Prostate gland (tissue), 2 donors: ENCODE measurements at regions not wholly inside any gene's neighbourhood (a gene's known extent, or its start where the extent isn't known, plus 50 kb on each side); places are given as distances from the start of the nearest gene placed in this dataset.

ENCODE experiments used
- DNase-seq: peaks from one replicate; pipeline ENCODE4 v3.0.0-alpha.2; 2019; ENCODE audit warnings: low spot score
- H3K27ac ChIP-seq, 2 donors: fragments of 200-600 bp; sonication (generic); 2 replicates each; pipeline ENCODE4 v1.5.1; 2017 to 2019
- H3K27me3 ChIP-seq: fragments of 200-600 bp; sonication (generic); replicated peaks from 2 replicates; pipeline ENCODE4 v1.5.1; 2019; ENCODE audit not compliant: insufficient read depth
- H3K36me3 ChIP-seq, 2 donors: fragments of 200-600 bp; sonication (generic); 1 replicate in 1 of 2; 2 replicates in 1 of 2; pipeline versions ENCODE4 v1.5.1 to v1.8.1; 2017 to 2019
- H3K4me1 ChIP-seq: fragments of 200-600 bp; sonication (generic); replicated peaks from 2 replicates; pipeline ENCODE4 v1.5.1; 2019
- H3K4me3 ChIP-seq, 2 donors: fragments of 200-600 bp; sonication (generic); 2 replicates each; pipeline ENCODE4 v1.5.1; 2017 to 2019
- H3K9me3 ChIP-seq: fragments of 200-600 bp; sonication (generic); 2 replicates; pipeline ENCODE4 v1.5.1; 2017
- POLR2A ChIP-seq: fragments of 450-650 bp; IDR thresholded peaks from one replicate; pipeline ENCODE4 v1.6.1; 2016; ENCODE audit warnings: antibody characterized with exemption, mild to moderate bottlenecking
- POLR2AphosphoS5 ChIP-seq: sonication (generic); formaldehyde crosslinking; IDR thresholded peaks from one replicate; pipeline ENCODE4 v1.6.1; 2017; ENCODE audit warnings: antibody characterized with exemption
- WGBS: methylation state at CpG from one replicate; pipeline ENCODE4 v1.1.5; 2018; 5-methylcytosine and 5-hydroxymethylcytosine counted together
- intact Hi-C: fragments of 100-400 bp; cut with DNase I; formaldehyde crosslinking; loops from one replicate; pipeline ENCODE4 v1.14.2; 2022
- TF ChIP-seq, protein P1 (sequence below), 4 experiments: fragments of 200-600 bp in 2 of 4; fragments of 450-650 bp in 2 of 4; sonication (generic) in 2 of 4; IDR thresholded peaks; 1 replicate in 3 of 4; 2 replicates in 1 of 4; pipeline ENCODE4 v1.5.1; 2016 to 2019; ENCODE audit warnings: antibody characterized with exemption in 4 of 4, mild to moderate bottlenecking in 2 of 4, moderate library complexity in 2 of 4

DNA sequence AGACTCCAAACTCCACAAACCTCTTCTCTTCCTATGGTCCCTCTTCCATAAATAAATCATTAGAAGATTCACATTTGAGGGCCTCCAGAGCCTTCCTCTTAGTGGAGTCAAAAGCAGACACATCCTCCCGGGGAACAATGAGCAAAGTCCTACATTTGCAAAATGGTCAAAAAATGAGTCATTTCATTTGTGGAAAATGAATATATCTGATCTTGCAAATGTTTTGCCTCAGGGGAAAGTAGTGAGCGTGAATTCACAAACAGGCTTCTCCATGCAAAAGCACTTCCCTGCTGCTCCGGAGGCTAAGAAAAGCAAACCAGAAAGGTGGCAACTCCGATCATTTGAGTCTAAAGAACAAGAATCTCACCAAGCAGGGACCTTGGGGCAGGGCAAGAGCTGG is 86.7 kb upstream of the IQSEC1 start:
- no peak overlapping the region for H3K4me3 ChIP-seq
- H3K9me3 ChIP-seq, result no peaks in the 10 kb centered on the region
- no peaks in the 10 kb centered on the region for H3K36me3 ChIP-seq
- intact Hi-C loops, result no loop called here
- WGBS, result 84% methylated on average over 4 of the region's 4 CpGs
- H3K4me1 ChIP-seq, result no peaks in the 10 kb centered on the region
- DNase-seq, result no peak
- no peaks in the 10 kb centered on the region for H3K27me3 ChIP-seq
- no peak overlapping the region for H3K27ac ChIP-seq
- no peak for TF ChIP-seq POLR2AphosphoS5
- TF ChIP-seq POLR2A, result no peak
- TF ChIP-seq, protein P1, sequence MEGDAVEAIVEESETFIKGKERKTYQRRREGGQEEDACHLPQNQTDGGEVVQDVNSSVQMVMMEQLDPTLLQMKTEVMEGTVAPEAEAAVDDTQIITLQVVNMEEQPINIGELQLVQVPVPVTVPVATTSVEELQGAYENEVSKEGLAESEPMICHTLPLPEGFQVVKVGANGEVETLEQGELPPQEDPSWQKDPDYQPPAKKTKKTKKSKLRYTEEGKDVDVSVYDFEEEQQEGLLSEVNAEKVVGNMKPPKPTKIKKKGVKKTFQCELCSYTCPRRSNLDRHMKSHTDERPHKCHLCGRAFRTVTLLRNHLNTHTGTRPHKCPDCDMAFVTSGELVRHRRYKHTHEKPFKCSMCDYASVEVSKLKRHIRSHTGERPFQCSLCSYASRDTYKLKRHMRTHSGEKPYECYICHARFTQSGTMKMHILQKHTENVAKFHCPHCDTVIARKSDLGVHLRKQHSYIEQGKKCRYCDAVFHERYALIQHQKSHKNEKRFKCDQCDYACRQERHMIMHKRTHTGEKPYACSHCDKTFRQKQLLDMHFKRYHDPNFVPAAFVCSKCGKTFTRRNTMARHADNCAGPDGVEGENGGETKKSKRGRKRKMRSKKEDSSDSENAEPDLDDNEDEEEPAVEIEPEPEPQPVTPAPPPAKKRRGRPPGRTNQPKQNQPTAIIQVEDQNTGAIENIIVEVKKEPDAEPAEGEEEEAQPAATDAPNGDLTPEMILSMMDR (IDR thresholded peaks at IDR 0.05), result no peak

DNA sequence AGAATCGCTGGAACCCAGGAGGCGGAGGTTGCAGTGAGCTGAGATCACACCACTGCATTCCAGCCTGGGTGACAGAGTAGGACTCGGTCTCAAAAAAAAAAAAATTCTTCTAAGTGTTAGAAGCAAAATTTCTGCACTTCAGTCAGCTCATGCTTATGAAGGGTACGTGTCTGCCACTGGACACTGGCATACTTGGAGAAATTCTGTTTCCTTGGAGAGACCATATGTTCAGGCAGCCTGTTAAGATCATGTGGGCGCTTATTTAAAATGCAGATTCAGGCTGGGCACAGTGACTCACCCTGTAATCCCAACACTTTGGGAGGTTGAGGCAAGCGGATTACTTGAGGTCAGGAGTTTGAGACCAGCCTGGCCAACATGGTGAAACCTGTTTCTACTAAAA is 85.6 kb upstream of the IQSEC1 start:
- no peak for DNase-seq
- no peak overlapping the region for H3K27ac ChIP-seq
- TF ChIP-seq, protein P1 (IDR thresholded peaks at IDR 0.05), result no peak
- no peaks in the 10 kb centered on the region for H3K9me3 ChIP-seq
- no peaks in the 10 kb centered on the region for H3K36me3 ChIP-seq
- no peaks in the 10 kb centered on the region for H3K4me1 ChIP-seq
- 92% methylated on average over 6 of the region's 6 CpGs for WGBS
- intact Hi-C loops, result no loop called here
- no peak overlapping the region for H3K4me3 ChIP-seq
- no peaks in the 10 kb centered on the region for H3K27me3 ChIP-seq

DNA sequence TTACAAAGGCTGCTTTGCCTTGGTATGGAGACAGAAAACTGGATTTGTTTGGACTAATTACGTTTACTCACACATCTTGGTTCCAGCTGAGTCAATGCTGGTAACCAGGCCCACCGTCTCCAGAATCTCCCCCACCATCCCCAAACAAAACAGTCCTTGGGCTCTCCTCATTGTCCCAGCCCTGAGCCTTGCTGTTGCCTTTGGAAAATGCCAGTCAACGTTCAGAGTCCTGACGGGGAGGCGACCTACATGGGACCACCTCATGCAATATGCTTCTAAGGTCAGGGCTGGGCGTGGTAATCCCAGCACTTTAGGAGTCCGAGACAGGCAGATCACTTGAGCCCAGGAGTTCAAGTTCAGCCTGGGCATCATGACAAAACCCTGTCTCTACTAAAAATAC is 85.2 kb upstream of the IQSEC1 start:
- intact Hi-C loops, result no loop called here
- 82% methylated on average over 7 of the region's 7 CpGs for WGBS
- H3K4me3 ChIP-seq, result no peak overlapping the region

DNA sequence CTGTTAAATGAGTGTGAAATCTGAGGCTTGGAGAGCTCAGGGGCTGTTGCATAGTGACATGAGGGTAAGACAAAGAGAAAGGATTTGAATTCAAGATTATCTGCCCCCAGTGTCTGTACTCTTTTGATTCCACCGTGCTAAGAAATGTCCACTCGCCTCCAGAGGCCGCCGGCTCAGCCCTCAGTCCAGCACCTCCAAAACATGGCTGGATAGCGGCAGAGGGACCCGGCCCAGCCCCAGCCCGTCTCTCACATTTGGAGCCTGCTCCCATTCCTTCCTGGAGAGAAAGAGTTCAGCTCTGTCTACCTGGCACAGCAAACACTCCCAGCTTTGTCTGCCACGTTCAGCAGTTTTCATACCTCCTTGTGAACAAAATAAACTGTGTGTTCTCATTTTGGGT is 84.8 kb upstream of the IQSEC1 start:
- WGBS, result 74% methylated on average over 8 of the region's 8 CpGs
- H3K4me3 ChIP-seq, result no peak overlapping the region
- intact Hi-C loops, result no loop called here
- no peaks in the 10 kb centered on the region for H3K4me1 ChIP-seq
- H3K36me3 ChIP-seq, result no peaks in the 10 kb centered on the region
- H3K9me3 ChIP-seq, result no peaks in the 10 kb centered on the region
- H3K27ac ChIP-seq, result no peak overlapping the region
- TF ChIP-seq POLR2A (no peak), POLR2AphosphoS5 (no peak)
- TF ChIP-seq, protein P1 (IDR thresholded peaks at IDR 0.05), result no peak
- no peaks in the 10 kb centered on the region for H3K27me3 ChIP-seq
- DNase-seq, result no peak

More for the DNA sequence above, 85.2 kb upstream of the IQSEC1 start:
- Histone ChIP-seq H3K9me3 (no peaks in the 10 kb centered on the region), H3K27me3 (no peaks in the 10 kb centered on the region), H3K4me1 (no peaks in the 10 kb centered on the region), H3K27ac (no peak overlapping the region), H3K36me3 (no peaks in the 10 kb centered on the region)
- TF ChIP-seq POLR2AphosphoS5, result no peak
- TF ChIP-seq, protein P1 (IDR thresholded peaks at IDR 0.05), result no peak
- no peak for TF ChIP-seq POLR2A
- DNase-seq, result no peak

DNA sequence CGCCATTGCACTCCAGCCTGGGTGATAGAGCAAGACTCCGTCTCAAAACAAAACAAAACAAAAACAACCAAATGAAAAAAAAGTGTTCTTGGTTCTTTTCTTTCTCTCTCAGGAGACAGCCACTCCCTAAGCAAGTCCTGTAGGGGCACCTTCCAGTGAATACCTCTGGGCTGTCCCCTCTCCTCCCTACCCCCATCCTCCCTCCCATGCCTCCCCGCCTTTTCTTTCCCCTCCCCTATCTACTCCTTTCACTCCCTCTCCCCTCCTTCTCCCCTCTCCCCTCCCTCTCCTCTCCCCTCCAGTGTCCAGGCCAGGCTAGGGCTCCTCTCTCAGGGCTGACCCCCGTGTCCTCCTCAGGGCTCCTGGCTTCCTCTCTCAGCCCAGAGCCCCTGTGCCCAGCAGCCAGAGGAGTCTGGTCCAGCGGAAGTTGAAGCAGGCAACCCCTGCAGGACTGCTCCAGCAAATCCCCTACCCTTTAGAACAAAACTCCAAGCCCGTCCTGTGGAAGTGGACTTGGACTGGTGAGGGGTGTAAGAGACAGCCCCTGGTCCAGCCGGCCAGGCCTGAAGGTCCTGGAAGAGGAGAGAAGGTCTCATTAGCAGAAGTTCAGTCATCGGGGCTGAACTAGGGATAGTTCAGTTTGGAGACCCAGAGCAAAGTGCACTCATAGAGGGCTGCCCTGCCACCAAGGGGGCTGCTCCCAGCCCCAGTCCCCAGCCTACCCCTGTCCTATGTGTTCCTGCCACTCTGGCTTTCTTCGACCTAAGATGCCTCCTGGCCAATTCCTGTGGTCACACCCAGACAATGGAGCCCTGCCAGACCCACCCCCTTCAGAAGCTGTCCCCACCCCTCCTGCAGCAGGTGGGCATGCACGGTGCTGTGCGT is 79.8 kb upstream of the IQSEC1 start:
- no peaks in the 10 kb centered on the region for H3K36me3 ChIP-seq
- no peaks in the 10 kb centered on the region for H3K4me1 ChIP-seq
- 70% methylated on average over 11 of the region's 11 CpGs for WGBS
- no peaks in the 10 kb centered on the region for H3K27me3 ChIP-seq
- no peak overlapping the region for H3K4me3 ChIP-seq
- no peak for TF ChIP-seq POLR2AphosphoS5
- TF ChIP-seq, protein P1 (IDR thresholded peaks at IDR 0.05), result no peak
- TF ChIP-seq POLR2A, result no peak
- no peak for DNase-seq
- intact Hi-C loops, result no loop called here
- H3K9me3 ChIP-seq, result no peaks in the 10 kb centered on the region
- H3K27ac ChIP-seq, result no peak overlapping the region
